ENCODE measurements at regions not wholly inside any gene's neighbourhood (a gene's known extent, or its start where the extent isn't known, plus 50 kb on each side); places are given as distances from the start of the nearest gene placed in this dataset.

DNA sequence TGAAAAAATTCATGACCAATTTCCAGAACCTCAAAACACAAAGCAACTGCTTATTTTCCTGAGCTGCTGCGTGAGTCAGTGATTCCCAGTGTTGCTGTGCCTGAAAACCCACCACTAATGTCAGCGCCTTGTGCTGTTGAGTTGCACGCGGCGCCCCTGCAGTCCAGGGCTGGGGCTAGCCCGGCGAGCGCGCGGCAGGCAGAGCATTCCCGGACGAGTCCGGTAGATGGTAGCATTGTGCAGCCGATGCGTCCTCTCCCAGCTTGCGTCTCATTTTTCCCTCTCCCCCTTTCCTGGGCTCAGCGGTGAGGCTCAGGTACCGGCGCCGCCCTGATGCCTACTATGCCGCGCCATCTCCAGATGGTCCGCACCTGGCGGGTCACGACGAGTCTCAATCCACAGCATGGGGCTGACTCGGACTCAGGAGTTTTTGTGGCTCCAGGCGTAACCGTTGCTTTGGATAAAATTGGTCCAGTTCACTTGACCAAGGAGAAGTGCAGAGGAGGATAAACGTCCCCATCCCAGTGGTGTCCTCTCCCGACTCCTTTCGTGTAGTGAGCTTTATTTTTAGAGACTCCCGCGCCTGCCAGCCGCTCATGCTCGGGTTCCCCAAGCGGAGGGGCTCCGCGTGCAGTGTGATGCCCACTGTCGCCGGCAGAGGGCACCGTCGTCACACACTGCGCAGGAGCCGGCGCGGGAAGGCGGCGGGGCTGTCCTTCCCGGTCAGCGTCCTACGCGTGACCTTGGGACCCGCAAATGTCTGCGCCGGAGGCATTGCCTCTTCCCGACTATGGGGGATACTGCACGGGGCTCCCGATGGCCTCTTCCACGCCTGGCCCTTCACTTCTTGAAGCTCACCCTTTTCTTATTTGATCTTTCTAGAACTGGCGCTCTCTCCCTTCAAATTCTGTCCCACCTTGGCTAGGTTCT lies 53.6 kb upstream of the IGFBP7 start (continued):
- TF ChIP-seq XRCC5 (optimal IDR thresholded peaks at IDR 0.05; ENCODE audit: low read length) (peak; percentile 43), MYNN (CRISPR knock-in tag; IDR thresholded peaks at IDR 0.05; ENCODE audit: low read depth) (no peak), POLR2A (IDR thresholded peaks at IDR 0.05; ENCODE audit: insufficient read depth in 1 of 2, low read depth in 2 of 2, low read length in 2 of 2) (no peak), ZNF841 (CRISPR knock-in tag; IDR thresholded peaks at IDR 0.05; ENCODE audit: borderline replicate concordance) (no peak), CBFB (CRISPR knock-in tag; IDR thresholded peaks at IDR 0.05) (no peak), HOXA3 (CRISPR knock-in tag; IDR thresholded peaks at IDR 0.05) (peak; percentile 39; the same call in 1 of the 2 replicates), GATAD2A (CRISPR knock-in tag; IDR thresholded peaks at IDR 0.05) (peak; percentile 10; the same call in 1 of the 2 replicates), RARG (CRISPR knock-in tag; IDR thresholded peaks at IDR 0.05; ENCODE audit: low read depth) (0 out of 2 replicates have a peak, but pooled peaks have one; percentile 55), POLR2AphosphoS5 (IDR thresholded peaks at IDR 0.05; ENCODE audit: low read depth, low read length) (no peak), KDM1A (CRISPR knock-in tag; IDR thresholded peaks at IDR 0.05) (no peak), ZNF776 (CRISPR knock-in tag; IDR thresholded peaks at IDR 0.05) (no peak; the same call in 1 of the 2 replicates), ZNF501 (CRISPR knock-in tag; IDR thresholded peaks at IDR 0.05) (peak; percentile 88), ZFY (CRISPR knock-in tag; IDR thresholded peaks at IDR 0.05) (no peak), NR2C2 (CRISPR knock-in tag; IDR thresholded peaks at IDR 0.05; ENCODE audit: borderline replicate concordance) (peak; percentile 54), DNMT3B (CRISPR knock-in tag; conservative IDR thresholded peaks at IDR 0.05) (0 out of 2 replicates have a peak, but pooled peaks have one; percentile 31), RELA (CRISPR knock-in tag; IDR thresholded peaks at IDR 0.05) (no peak), ZNF431 (CRISPR knock-in tag; IDR thresholded peaks at IDR 0.05; ENCODE audit: borderline replicate concordance, low read depth) (0 out of 2 replicates have a peak, but pooled peaks have one; percentile 40), NR2F6 (IDR thresholded peaks at IDR 0.05) (no peak), NR2F6 (CRISPR knock-in tag; IDR thresholded peaks at IDR 0.05) (peak; percentile 7; the same call in 1 of the 2 replicates), KDM2A (CRISPR knock-in tag; IDR thresholded peaks at IDR 0.05; ENCODE audit: borderline replicate concordance, low read depth) (peak; percentile 75), GABPB1 (CRISPR knock-in tag; IDR thresholded peaks at IDR 0.05) (peak; percentile 85), RFX3 (CRISPR knock-in tag; IDR thresholded peaks at IDR 0.05) (no peak), STAG1 (CRISPR knock-in tag; IDR thresholded peaks at IDR 0.05) (peak; percentile 79), RBM22 (optimal IDR thresholded peaks at IDR 0.05; ENCODE audit: low read length) (no peak), TARDBP (CRISPR knock-in tag; IDR thresholded peaks at IDR 0.05) (peak; percentile 13; the same call in 1 of the 2 replicates)
- TF ChIP-seq, protein P1, sequence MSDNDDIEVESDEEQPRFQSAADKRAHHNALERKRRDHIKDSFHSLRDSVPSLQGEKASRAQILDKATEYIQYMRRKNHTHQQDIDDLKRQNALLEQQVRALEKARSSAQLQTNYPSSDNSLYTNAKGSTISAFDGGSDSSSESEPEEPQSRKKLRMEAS (IDR thresholded peaks at IDR 0.05): peak; percentile 67
- TF ChIP-seq, protein P2, sequence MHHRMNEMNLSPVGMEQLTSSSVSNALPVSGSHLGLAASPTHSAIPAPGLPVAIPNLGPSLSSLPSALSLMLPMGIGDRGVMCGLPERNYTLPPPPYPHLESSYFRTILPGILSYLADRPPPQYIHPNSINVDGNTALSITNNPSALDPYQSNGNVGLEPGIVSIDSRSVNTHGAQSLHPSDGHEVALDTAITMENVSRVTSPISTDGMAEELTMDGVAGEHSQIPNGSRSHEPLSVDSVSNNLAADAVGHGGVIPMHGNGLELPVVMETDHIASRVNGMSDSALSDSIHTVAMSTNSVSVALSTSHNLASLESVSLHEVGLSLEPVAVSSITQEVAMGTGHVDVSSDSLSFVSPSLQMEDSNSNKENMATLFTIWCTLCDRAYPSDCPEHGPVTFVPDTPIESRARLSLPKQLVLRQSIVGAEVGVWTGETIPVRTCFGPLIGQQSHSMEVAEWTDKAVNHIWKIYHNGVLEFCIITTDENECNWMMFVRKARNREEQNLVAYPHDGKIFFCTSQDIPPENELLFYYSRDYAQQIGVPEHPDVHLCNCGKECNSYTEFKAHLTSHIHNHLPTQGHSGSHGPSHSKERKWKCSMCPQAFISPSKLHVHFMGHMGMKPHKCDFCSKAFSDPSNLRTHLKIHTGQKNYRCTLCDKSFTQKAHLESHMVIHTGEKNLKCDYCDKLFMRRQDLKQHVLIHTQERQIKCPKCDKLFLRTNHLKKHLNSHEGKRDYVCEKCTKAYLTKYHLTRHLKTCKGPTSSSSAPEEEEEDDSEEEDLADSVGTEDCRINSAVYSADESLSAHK (CRISPR knock-in tag; IDR thresholded peaks at IDR 0.05; ENCODE audit: borderline replicate concordance): no peak
- TF ChIP-seq, protein P3, sequence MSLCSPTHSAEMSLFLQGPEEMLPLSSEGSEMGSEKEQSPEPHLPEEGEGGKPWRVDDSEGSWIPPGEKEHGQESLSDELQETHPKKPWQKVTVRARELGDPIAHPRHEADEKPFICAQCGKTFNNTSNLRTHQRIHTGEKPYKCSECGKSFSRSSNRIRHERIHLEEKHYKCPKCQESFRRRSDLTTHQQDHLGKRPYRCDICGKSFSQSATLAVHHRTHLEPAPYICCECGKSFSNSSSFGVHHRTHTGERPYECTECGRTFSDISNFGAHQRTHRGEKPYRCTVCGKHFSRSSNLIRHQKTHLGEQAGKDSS (CRISPR knock-in tag; IDR thresholded peaks at IDR 0.05; ENCODE audit: borderline replicate concordance, low read depth): peak; percentile 47; the same call in 1 of the 2 replicates
- TF ChIP-seq, protein P4, sequence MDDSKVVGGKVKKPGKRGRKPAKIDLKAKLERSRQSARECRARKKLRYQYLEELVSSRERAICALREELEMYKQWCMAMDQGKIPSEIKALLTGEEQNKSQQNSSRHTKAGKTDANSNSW (CRISPR knock-in tag; IDR thresholded peaks at IDR 0.05; ENCODE audit: borderline replicate concordance): no peak

Data from HepG2 (cell line).